HG03439 (cell line): ENCODE measurements at regions not wholly inside any gene's neighbourhood (a gene's known extent, or its start where the extent isn't known, plus 50 kb on each side); places are given as distances from the start of the nearest gene placed in this dataset.

ENCODE experiments used
- ATAC-seq: cut with Tn5 transposase; IDR thresholded peaks from one replicate; pipeline ENCODE4 v1.9.1; 2021; ENCODE audit warnings: mild to moderate bottlenecking, moderate library complexity; ENCODE audit not compliant: unreplicated experiment

- no peak for ATAC-seq
These were observed 490.0 kb upstream of the SGCG start for GRCh38 chr13:22690756-22691155.

GRCh38 chr13:22693691-22694090 lies 487.1 kb upstream of the SGCG start:
- no peak for ATAC-seq

GRCh38 chr13:22696433-22696832 lies 484.3 kb upstream of the SGCG start:
- no peak for ATAC-seq

GRCh38 chr13:22698467-22698866 lies 482.3 kb upstream of the SGCG start:
- no peak for ATAC-seq

- ATAC-seq: no peak
These were observed 480.4 kb upstream of the SGCG start for GRCh38 chr13:22700246-22700887.

- ATAC-seq: no peak
These were observed 477.1 kb upstream of the SGCG start for GRCh38 chr13:22703601-22704209.

- ATAC-seq: no peak
These were observed 472.8 kb upstream of the SGCG start for GRCh38 chr13:22707946-22708345.

- no peak for ATAC-seq
These were observed 463.7 kb upstream of the SGCG start for GRCh38 chr13:22717036-22717435.

- no peak for ATAC-seq
These were observed 454.1 kb upstream of the SGCG start for GRCh38 chr13:22726726-22727125.

- no peak for ATAC-seq
These were observed 445.5 kb upstream of the SGCG start for GRCh38 chr13:22735011-22735995.

GRCh38 chr13:22736084-22736767 lies 444.6 kb upstream of the SGCG start:
- ATAC-seq: no peak

- ATAC-seq: no peak
These were observed 444.0 kb upstream of the SGCG start for GRCh38 chr13:22736768-22737092.

- no peak for ATAC-seq
These were observed 442.4 kb upstream of the SGCG start for GRCh38 chr13:22738357-22738756.

GRCh38 chr13:22740264-22740663 lies 440.5 kb upstream of the SGCG start:
- no peak for ATAC-seq

- no peak for ATAC-seq
These were observed 435.9 kb upstream of the SGCG start for GRCh38 chr13:22744688-22745452.

- ATAC-seq: no peak
These were observed 431.8 kb upstream of the SGCG start for GRCh38 chr13:22748866-22749577.

- ATAC-seq: no peak
These were observed 431.2 kb upstream of the SGCG start for GRCh38 chr13:22749626-22750025.

- no peak for ATAC-seq
These were observed 423.2 kb upstream of the SGCG start for GRCh38 chr13:22757530-22758120.

GRCh38 chr13:22758245-22758644 lies 422.5 kb upstream of the SGCG start:
- no peak for ATAC-seq

GRCh38 chr13:22761709-22762108 lies 419.1 kb upstream of the SGCG start:
- no peak for ATAC-seq
